ENCODE measurements at regions not wholly inside any gene's neighbourhood (a gene's known extent, or its start where the extent isn't known, plus 50 kb on each side); places are given as distances from the start of the nearest gene placed in this dataset.

- Histone ChIP-seq H2BK120ac (ENCODE audit: low read depth, low read length, poor library complexity, severe bottlenecking) (no peak overlapping the region), H3K27me3 (ENCODE audit: insufficient read depth, low read length) (no peaks in the 10 kb centered on the region), H3K4me2 (ENCODE audit: insufficient read depth, insufficient read length, low read length) (no peak overlapping the region), H3K4ac (ENCODE audit: low read depth, low read length) (no peak overlapping the region), H3T11ph (ENCODE audit: low read length) (no peak overlapping the region), H4K91ac (ENCODE audit: insufficient read length, low read depth, low read length) (no peak overlapping the region), H2BK5ac (ENCODE audit: insufficient read length, low read length) (no peak overlapping the region), H3K23me2 (ENCODE audit: insufficient read length, low read depth, low read length, poor library complexity, severe bottlenecking) (no peaks in the 10 kb centered on the region), H2AFZ (ENCODE audit: low read length) (no peak overlapping the region), H2AK5ac (ENCODE audit: insufficient read length, low read length) (no peak overlapping the region), H4K8ac (replicated peaks; ENCODE audit: insufficient read length, low read depth, low read length) (no peak overlapping the region), H2BK12ac (ENCODE audit: insufficient read length, low read depth, low read length) (no peak overlapping the region), H3K14ac (ENCODE audit: insufficient read depth, low read length) (no peak overlapping the region), H4K5ac (ENCODE audit: insufficient read length, low read depth, low read length) (no peak overlapping the region), H3K56ac (ENCODE audit: insufficient read length, low read depth, low read length) (no peak overlapping the region), H3K23ac (ENCODE audit: insufficient read length, low read depth, low read length) (no peak overlapping the region), H2BK15ac (ENCODE audit: low read depth, low read length) (no peak overlapping the region), H3K18ac (ENCODE audit: insufficient read length, low read depth, low read length) (no peak overlapping the region), H3K79me2 (ENCODE audit: insufficient read depth, low read length) (no peaks in the 10 kb centered on the region), H3K79me1 (ENCODE audit: insufficient read depth, low read depth, low read length, poor library complexity, severe bottlenecking) (no peaks in the 10 kb centered on the region), H3K9ac (ENCODE audit: extremely low read depth, insufficient read length, low read length) (no peak overlapping the region), H3K9me3 (ENCODE audit: control insufficient read depth, low read depth, low read length) (no peaks in the 10 kb centered on the region), H2BK20ac (ENCODE audit: low read depth, low read length, poor library complexity, severe bottlenecking) (no peak overlapping the region), H3K4me1 (ENCODE audit: insufficient read depth, low read length) (no peaks in the 10 kb centered on the region; the same call in 1 of the 2 replicates), H3K27ac (ENCODE audit: insufficient read length, low read depth, low read length) (no peak overlapping the region), H4K20me1 (ENCODE audit: control insufficient read depth, insufficient read depth, insufficient read length) (no peaks in the 10 kb centered on the region)
- TF ChIP-seq CTCF (conservative IDR thresholded peaks at IDR 0.05), result no peak
- Mint-ChIP-seq H3K27ac (no peak overlapping the region), H3K36me3 (ENCODE audit: insufficient read depth in 1 of 3, low read depth in 3 of 3) (no peaks in the 10 kb centered on the region), H3K9me3 (peaks cover 0 to 4% of the 10 kb centered on the region in 2 experiments; a peak in 2 of 5 replicates), H3K4me3 (no peak overlapping the region), H3K27me3 (ENCODE audit: low read depth) (no peaks in the 10 kb centered on the region), H3K4me1 (peaks cover 10 to 17% of the 10 kb centered on the region in 2 experiments)
- DNase-seq, result no peak
- no CpG with 5 or more reads among the region's 3 CpGs for WGBS (ENCODE audit: extremely low coverage, insufficient read length, low lambda C conversion rate)
These were observed 192.1 kb upstream of the NCKAP5 start for GRCh38 chr2:133760376-133760775.
